Fibroblast of skin of right quadriceps (primary cell): ENCODE measurements at regions not wholly inside any gene's neighbourhood (a gene's known extent, or its start where the extent isn't known, plus 50 kb on each side); places are given as distances from the start of the nearest gene placed in this dataset.
"Not testable (repeated sequence)": the region's sequence is repeated elsewhere in the genome, so short reads cannot be mapped to it uniquely, and the experiment has no call there.

ENCODE experiments used
- DNase-seq: peaks from one replicate; pipeline ENCODE4 v3.0.0-alpha.2; 2013

- DNase-seq: no peak
These were observed 807.4 kb downstream of the MAT2B start for GRCh38 chr5:164312801-164313200.

DNA sequence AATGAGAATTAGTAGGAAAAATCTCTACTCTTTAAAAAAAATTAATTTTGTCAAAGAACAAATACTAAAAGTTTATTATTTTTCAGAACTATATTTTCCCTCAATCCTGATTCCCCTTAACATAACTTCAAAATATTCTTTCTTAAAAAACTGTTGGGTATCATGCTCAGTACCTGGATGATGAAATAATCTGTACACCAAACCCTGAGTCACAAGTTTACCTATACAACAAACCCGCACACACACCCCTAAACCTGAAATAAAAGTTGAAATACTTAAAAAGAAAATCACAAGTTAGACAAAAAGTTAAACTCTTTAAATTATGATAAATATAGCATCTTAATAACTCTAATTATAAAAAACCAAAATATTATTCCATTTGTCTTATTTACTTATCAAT, 812.3 kb downstream of the MAT2B start:
- DNase-seq: no peak

GRCh38 chr5:164319161-164319560, 813.7 kb downstream of the MAT2B start:
- DNase-seq: no peak

- DNase-seq: no peak
These were observed 818.8 kb downstream of the MAT2B start for GRCh38 chr5:164324239-164324638.

DNA sequence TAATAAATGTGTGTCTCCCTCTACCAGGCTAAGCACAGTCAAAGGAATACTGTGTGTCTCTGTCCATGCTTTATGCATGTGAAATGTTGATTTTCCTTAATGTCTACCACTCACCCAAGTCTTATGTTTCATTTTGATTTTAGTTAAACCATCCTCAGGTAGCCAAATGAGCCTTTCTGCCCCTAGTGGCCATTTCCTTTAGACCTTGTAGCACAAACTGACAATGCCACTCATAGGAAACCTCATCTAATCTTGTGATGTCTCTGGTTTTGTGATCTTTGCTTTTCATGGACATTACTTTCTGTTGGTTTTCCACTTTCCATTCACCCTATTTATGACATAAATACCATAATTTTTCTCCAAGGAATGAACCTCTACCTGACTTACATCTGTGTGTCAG, 820.8 kb downstream of the MAT2B start:
- DNase-seq: no peak

DNA sequence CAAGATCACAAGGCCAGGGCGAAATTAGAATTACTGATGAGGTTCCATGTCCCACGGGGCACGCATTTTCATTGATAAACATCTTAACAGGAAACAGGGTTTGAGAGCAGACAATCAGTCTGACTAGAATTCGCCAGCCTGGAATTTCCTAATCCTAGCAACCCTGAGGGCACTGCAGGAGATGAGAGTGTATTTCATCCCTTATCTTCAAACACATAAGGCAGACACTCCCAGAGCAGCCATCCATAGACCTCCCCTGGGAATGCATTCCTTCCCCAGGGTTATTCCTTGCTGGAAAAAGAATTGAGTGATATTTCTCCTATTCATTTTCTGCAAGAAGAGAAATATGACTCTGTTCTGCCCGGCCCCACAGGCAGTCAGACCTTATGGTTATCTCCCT, 821.7 kb downstream of the MAT2B start:
- not testable (repeated sequence) for DNase-seq

GRCh38 chr5:164332349-164333196, 827.2 kb downstream of the MAT2B start:
- no peak for DNase-seq

- peak; percentile 79 for DNase-seq
These were observed 830.4 kb downstream of the MAT2B start for GRCh38 chr5:164335837-164336236.

DNA sequence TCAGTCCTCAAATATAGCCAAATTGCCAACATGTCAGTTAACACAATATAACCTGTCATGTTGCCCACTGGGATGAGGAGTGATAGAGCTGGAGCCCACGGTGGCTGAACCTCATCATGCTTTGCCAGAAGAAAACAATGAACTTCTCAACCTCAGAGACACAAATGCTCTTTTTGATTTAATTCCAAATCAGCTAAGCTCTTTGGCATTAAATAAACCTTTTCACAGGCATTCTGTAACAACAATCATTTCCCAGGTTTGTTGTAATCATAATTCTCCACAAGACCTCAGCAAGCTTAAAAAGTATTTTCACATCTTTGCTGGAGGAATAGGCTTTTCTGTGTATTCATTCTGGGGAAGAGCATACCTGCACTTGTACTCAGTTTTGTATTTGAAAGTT, 830.9 kb downstream of the MAT2B start:
- DNase-seq: no peak

- peak; percentile 84 for DNase-seq
These were observed 831.5 kb downstream of the MAT2B start for GRCh38 chr5:164336906-164337305.

- DNase-seq: no peak
These were observed 835.7 kb downstream of the MAT2B start for GRCh38 chr5:164341056-164341619.

DNA sequence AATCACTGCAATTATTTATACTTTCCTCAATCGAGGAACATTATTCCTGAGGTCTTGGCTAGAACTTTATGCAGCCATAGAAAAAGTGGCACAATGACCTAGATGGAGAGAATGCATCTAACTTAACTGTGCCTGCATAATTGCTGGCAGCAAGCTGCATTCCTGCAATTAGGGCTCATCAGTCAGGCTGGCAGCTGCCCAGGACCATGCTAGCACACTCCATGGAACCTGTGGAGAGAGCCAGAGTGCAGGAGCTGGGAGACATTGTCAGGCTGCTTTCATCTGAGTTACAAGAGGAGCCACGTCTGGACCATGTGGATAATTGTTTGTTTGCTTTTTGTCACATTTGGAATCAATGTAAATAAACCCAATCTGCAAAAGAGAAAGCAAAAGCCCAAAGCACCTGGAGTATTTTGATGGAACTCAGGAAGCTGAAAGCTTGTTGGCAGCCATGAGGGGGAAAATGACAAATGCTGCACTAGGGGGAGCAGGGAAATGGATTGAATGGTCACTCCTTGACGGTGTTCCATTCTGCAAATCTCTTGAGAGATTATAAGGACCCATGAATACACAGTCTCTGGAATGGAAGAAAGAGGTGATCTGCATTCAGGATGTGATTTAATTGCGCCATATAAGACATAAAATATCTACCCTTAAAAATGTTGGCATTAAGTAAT, 839.9 kb downstream of the MAT2B start:
- peak; percentile 62 for DNase-seq

- no peak for DNase-seq
These were observed 840.4 kb downstream of the MAT2B start for GRCh38 chr5:164345853-164346252.

DNA sequence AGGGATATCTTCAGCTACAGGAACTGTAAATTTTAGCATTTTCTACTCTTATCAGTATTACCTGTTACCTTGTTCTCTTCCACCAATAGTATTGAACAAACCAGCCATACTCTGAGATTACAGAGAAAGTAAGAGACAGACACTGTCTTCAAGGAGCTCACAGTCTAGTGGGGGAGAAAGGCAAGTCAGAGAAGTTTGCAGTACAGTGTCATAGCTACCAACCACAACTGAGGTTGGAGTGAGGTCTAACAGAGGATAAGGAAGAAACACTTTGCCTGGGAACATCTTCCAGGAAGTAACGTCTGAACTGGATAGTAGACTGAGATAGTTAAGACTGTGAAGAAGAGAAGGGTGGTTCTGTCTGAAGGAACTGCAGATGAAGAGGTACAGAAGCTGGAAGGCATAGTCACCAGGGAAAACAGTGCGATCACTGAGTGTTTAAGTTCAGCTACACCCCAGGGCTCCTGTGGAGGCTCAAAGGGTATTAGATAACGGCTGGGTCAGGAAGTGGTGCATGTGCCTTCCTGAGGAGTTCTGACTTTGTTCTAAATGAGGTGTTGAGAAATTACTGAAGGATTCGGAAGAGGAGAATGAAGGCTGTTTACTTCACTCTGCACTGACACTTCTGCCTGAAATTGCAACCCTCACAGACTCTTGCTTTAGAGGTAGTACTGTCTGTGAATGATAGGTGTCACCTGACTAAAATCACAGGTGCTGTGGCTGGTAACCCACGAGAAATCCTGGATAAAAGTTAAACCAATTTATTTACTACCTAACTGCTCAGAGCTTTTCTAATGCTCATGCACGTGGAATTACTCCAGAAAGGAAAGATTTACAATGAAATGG, 841.6 kb downstream of the MAT2B start:
- no peak for DNase-seq

DNA sequence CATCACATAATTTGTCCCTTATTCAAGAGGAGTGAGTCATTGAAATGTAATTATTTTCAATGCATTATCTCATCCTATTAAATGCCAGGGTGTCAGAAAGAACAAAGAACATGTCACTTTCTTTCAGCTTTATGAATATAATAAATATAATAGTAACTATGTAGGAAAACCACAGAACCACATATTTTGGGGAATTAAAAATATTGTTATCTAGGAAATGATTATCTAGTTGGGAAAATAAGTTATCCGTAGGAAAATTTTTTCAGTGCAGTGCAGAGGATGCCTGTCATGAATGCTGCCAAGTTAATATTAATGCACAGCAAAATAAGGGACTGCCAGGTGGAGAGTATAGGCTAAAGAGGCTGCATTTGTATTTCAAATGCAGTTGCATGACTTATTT, 844.8 kb downstream of the MAT2B start:
- no peak for DNase-seq

- DNase-seq: no peak
These were observed 845.9 kb downstream of the MAT2B start for GRCh38 chr5:164351245-164351834.

DNA sequence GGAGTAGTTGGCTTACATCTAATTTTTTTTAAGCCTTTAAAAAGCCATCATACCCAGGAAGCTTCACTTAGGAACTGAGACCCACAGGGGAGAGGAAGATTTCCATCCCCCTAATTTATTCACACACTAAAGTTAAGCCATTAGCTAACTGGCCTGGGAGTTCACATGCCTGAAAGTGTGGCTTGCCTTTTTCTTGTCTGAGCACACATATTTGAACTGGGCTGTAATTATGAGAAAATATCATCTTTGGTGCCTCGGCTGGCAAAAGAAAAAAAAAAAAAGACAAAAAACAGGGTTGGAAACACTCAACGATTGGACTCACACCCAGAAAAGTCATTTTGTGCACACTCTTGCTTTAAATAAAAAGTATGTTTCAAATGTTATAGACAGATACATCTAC, 847.3 kb downstream of the MAT2B start:
- DNase-seq: no peak

- DNase-seq: peak; percentile 14
These were observed 847.7 kb downstream of the MAT2B start for GRCh38 chr5:164353155-164353554.

DNA sequence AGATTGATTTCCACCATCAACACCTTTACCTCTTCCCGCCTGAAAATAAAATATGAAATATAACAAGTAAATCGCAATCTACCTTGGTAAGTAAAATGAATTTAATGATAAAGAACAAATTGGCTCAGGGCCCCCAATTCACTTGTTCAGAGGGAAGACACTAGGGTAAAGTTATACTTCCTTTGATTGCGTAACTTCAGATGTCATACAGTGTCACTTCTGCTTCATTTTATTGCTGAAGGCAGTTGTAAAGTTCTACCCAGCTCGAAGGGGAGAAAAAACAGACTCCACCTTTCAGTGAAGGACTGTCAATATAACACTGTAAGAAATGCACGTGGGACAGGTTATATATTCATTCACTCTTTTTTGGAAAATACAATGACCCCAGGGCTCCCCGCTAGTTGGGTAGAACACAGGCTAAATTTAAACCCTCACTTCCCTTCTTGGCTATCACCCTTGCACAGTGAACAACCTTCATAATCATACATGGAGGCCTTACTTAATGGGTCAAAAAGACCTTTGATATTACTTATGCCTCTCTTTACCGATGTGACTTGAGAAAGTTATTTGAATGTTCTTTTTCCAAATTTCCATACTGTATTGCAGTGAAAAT, 848.8 kb downstream of the MAT2B start:
- no peak for DNase-seq

DNA sequence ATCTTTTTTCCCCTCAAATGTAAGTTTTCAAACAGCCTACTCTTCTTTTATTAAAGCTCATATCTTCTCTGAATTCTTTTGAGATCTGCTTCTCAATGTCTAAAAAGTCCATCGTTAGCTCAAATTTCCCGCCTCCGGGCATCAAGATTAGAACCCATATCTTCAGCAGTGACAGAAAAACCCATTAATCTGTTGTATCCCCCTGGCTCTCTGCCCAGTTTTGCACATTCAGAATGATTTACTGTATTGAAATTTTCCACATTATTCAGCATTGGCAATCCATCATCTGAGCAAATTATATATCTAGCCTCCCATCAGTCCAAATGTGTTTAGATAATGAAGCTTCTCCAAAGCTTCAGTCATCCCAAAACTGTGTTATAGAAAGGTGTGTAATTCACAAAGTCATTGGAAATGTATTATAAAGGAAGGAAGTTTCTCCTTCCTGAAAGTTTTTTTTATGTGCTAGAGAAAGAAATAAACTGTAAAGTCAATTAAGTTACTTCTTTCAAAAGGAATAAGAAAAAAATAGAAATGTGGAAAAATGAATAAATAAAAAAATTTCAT, 849.9 kb downstream of the MAT2B start:
- DNase-seq: no peak

GRCh38 chr5:164356790-164357189, 851.4 kb downstream of the MAT2B start:
- DNase-seq: no peak
